Stimulated activated CD4-positive, alpha-beta T cell treated with anti-CD3 and anti-CD28 coated beads, Interleukin-2, amount 100 ng/mL, for 48 hours (primary cell): ENCODE measurements at regions not wholly inside any gene's neighbourhood (a gene's known extent, or its start where the extent isn't known, plus 50 kb on each side); places are given as distances from the start of the nearest gene placed in this dataset.
"Not testable (repeated sequence)": the region's sequence is repeated elsewhere in the genome, so short reads cannot be mapped to it uniquely, and the experiment has no call there.

ENCODE experiments used
- DNase-seq, 2 donors: peaks; one replicate each; pipeline ENCODE4 v3.0.0-alpha.2; 2020

DNA sequence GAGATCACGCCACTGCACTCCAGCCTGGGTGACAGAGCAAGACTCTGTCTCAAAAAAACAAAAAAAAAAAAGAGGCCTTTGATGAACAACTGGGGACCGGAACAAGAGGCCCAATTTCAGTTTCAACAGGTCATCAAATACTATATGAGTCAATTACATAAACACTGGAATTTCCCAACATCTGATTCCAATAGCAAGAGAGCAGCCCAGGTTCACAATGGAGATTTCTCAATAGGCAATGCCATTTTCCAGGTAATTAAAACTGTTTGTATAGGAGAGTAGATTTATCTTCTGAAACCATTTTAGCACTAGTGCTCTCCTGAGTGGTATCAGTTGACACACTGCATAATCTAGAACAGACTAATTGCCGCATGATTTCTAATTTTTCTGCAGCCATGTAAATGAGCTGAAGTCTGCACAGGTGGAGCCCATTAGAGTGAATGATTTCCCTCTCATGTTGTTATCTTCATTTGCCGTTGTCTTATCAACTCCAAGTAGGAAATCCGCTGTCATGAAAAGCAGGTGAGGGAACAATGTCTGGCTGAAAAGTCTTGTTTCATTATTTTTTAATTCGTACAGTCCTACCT is 264.1 kb upstream of the MEIS1 start:
- DNase-seq, result no peak

DNA sequence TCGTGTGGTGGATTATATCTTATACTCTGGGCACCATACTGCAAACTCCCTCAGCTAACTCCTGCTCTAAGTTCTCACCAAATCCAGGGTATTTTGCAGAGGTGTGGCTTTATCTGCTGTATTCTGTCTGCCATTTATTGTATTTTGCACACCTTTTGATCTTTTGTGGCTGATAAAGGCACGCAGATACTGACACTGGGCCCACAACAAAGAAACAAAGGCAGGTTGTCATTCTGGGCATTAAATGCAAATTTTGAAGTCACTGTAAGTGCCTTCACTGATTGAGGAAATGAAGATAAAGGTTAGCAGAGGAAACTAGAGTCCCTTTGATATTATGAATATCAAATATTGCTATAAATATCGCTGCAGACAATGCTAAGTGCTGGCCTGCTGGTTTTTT is 265.8 kb upstream of the MEIS1 start:
- DNase-seq, result no peak

DNA sequence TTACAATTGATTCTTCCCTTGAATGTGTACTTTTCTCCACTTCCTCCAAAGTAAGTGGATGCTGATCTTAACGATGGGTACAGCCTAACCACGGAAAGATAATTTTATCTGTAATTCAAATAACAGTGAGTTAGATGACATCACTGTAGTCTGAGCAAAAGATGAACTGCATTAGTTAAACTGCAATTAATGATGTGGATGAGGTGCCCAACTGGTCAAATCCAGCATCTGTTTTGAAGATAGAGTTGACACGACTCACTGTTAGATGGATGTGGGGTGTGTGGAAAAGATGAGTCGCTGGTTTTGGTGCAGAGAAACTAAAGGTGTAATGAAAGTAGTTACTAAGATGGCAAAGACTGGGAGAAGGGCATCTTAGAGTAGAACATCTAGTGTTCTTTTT is 270.5 kb upstream of the MEIS1 start:
- DNase-seq, result no peak

DNA sequence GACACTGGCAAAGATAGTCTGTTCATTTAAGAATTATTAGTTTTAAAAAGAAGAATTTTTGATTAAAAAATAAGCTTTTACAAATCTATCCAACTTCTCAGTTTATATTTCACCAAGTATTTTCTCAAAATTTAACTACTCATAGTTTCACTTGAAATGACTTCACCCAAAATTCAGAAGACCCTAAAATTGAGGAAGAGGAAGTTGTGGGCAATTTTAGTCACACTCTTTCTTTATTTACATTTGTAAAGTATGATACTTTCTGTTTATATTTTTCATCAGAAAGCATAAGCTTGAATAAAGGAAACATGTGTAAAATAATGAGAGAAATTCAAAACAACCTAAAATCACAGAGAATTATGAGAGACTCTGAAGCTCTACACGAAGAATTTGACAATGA is 278.8 kb upstream of the MEIS1 start:
- no peak for DNase-seq

DNA sequence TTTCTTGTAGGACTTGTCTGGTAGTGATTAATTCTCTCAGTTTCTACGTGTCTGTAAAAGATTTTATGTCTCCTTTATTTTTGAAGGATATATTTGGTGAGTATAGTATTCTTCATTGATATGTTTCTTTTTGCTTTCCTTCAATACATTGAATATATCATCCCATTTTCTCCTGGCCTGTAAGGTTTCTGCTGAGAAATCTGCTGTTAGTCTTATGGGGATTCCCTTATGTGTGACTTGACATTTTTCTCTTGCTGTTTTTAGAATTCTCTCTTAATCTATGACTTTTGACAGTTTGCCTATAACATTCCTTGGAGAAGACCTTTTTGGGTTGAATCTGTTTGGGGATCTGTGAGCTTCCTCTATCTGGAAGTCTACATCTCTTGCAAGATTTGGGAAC is 281.0 kb upstream of the MEIS1 start:
- DNase-seq, result no peak

DNA sequence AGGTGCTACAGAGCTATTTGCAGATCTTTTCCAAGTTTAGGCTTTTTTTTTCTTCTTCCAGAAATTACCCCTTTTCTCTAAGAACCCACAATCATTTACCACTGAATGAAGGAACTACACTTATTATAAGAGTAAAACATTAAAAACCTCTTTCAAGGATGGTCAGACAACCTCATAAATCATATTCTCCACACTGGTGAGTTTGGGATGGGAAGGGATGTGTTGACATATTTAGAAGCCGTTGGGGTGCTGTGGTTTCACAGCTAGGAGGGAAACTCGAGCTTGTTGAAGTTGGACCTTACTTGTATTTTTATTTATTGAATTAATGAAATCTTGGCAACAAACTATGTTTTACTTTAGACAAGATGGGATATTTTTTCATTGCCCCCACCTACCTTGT is 289.4 kb upstream of the MEIS1 start:
- no peak for DNase-seq

DNA sequence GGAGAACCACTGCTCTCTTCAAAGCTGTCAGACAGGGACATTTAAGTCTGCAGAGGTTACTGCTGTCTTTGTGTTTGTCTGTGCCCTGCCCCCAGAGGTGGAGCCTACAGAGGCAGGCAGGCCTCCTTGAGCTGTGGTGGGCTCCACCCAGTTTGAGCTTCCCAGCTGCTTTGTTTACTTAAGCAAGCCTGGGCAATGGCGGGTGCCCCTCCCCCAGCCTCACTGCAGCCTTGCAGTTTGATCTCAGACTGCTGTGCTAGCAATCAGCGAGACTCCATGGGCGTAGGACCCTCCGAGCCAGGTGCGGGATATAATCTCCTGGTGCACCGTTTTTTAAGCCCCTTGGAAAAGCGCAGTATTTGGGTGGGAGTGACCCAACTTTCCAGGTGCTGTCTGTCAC is 290.6 kb upstream of the MEIS1 start:
- DNase-seq, result not testable (repeated sequence)

DNA sequence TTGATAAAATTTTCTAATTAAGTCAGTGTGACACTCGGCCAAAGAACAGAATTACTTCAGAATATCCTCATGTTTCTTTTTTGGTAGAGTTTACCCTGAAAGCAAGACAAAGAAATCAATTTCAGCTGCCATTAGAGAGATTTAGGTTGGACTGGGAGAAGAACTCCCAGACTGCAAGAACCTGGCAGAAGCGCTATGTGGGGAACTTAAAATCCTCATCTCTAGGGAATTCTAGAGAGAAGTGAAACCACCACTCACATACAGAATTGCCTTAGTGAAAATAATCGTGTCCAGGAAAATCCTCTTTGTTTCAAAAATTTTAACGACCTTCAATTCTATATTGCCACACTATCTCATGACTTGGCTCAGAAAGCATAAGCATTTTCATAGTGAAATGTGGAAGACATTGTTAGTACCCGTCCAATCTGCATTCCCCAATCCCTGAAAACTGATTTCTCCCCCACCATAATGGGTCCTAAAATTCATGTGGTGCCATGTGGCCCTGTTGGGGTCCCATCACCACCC is 297.3 kb upstream of the MEIS1 start:
- no peak for DNase-seq

DNA sequence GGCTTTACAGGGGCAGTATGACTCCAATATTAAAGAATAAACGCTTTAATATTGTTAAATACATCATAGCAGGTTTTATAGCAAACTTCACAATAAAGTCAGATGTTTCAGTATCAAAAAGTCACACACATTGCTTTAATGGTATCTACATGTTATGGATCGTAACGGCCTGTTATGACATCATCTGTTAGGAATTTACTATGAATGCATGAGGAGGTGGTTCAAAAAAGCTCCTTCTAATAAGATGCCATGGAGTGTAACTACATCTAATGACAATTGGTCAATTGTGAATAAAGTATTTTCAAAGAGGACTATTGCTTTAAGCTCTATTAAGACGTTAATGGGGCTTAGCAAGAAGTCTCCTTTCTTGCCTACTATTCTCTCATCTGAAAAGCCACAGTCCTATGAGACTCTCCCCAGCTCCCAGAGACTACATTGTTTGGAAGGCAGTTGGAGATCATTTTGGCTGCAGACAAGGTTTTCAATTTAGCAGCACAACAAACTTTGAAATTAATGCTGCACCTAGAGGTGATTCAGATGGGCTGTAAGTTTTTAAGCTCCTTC is 300.7 kb upstream of the MEIS1 start:
- no peak for DNase-seq

DNA sequence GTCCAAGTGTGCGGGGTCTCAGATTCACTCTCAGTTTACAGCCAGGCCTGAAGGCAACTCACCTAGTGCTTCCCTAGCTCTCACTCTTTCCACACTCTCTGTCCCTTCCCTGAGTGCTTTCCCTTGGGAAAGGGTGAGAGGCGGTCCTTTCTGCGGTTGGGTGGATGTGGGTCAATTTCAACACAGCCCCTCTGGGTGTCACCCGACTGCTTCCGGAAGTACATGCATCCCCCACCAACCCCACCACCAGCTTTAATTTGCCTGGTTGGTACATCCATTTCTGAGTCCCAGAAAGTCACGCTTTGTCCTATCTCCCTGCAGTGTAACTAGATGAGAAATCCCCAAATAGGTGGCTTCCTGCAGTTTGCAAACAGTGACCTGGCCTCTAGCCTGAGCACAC is 307.3 kb upstream of the MEIS1 start:
- DNase-seq, result no peak

DNA sequence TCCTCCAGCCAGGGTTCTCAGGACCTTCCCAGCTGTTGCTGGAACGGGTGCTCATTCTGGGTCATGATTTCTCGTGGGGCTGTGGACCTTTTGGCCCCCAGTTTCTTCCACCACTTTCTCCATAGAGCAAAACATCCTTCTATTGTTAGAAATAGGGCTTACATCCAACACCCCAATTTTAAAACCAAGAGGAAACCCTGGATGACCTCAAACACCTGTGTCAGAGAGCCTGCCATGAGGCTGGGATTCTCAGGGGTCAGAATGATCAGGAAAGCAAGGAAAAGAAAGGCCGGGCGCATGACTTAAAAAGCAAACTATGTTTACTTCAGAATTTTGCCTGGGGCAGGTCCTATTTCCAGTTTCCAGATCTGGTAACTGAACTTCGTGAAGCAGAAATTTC is 307.9 kb upstream of the MEIS1 start:
- DNase-seq, result no peak

DNA sequence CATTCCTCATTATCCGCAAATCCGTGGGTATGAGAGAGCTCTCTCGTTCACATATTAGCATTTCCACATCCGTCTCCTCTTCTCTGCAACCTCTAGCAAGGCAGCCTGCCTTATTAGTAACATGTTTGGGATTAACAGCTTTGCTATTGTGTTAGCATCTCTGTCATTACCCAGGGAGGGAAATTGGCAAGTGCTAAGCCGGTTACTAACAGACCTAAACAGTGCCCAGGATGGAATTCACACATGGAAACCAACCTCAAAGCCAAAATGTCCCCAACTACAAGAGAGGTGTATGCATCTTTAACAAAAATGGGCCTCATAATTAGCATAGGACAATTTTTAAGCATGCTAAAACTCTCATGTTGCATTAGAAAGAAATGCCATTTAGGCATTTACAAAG is 309.0 kb upstream of the MEIS1 start:
- DNase-seq, result no peak

DNA sequence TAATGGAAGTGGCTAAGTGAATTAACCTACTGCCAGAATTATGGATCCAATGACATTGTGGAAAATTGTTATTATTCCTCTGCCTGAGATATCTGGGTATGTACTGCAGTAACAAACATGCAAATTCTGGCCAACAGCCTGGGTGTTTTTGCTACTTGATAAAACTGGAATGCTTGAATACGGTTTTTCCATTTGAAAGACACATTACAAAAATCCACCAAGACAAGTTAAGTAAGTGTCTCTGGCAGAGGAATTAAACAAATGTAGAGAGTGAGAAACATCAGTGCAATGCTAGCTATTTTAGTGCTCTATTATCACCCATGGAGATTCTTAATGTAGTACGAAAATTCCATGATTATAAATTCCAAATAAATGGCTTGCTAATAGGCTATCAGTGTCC is 312.4 kb upstream of the MEIS1 start:
- DNase-seq, result no peak

DNA sequence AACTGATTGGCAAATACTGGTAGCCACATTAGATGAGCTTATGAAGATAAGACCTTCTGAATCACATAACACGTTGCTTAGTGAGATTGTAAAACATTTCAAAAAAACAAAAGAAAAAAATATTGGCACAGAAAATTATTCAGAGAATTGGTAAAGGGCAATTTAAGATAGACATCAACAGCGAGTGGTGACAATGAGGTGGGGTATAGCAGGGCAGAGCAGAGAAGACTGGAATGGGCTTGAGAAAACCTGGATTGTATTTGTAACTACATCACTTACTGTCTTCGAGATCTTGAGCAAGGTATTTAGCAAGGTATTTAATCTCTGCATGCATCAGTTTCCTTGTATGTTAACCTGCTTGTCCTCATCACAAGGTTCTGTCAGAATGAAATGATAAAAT is 313.0 kb upstream of the MEIS1 start:
- DNase-seq, result no peak

DNA sequence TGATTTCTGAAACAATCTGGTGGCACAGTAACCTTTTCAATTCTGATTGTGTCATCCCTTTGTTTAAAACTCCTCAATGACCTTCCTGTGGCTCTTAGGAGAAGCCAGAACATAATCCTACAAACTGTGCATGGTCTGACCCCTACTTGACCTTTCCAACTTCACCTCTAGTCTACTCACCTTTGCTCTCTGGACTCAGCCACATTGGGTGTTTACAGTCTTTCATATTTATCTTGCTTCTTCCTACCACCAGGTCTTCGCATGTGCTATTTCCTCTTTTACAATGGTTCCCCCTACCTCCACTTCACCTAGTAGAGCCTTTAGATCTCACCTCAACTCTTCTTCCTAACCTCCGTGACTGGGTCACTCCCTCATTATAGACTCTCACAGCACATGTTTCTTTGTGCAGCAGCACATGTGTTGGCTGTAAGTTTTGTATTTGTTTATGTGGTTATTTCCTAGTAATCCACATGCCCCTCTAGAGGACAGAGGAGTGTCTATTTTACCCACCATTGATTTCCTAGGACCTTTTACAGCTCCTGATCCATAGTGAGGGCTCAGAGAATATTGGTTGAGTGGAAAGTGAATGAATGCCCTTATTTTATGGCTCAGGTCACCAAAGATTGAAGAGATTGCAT is 320.8 kb upstream of the MEIS1 start:
- no peak for DNase-seq

DNA sequence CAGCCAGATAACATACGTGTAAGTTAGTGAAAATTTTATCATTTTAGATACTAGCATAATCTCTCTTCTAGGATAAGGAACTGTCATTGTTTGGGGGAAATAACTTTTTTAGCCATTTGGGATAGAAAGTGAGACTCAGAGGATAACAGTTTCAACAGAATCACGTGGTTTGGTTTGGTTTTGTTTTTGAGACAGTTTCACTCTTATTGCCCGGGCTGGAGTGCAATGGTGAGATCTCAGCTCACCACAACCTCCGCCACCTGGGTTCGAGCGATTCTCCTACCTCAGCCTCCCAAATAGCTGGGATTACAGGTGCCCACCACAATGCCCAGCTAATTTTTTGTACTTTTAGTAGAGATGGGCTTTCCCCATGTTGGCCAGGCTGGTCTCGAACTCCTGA is 323.2 kb upstream of the MEIS1 start:
- no peak for DNase-seq

DNA sequence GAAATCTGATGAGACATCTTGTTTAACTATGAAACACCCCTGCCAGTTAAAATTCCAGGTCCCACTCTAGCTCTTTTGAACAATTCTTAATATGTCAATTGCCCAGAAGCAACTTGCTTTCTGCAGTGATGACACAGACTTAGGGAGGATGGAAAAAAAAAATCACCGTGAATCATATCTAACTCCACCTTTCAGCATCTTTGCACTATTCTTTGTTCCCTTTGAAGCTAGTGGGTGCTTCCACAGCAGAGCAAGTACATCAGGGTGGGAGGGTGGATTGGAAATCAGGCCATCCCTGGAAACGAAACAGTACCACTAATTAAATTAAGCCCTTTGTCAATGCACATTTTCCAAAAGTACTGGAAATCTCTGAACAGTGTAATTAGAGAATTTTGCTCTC is 324.3 kb upstream of the MEIS1 start:
- no peak for DNase-seq

DNA sequence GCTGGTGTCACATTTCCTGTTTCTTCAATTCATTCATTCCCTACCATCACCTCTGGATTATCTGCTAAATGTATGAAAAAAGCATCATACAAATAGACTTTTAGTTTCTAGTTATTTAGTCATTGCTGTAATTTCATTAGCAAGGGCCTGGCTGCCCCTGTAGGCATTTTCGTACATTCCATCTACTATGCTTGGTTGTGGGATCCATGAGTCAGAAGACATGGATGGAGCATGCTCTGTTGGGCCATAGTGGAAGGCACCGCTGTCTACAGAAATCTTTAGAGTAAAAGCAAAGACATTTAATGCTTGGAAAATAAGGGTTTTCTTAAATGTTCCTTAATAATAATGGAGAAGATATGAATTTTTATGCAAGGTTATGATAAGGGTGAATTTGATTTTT is 324.8 kb upstream of the MEIS1 start:
- no peak for DNase-seq

DNA sequence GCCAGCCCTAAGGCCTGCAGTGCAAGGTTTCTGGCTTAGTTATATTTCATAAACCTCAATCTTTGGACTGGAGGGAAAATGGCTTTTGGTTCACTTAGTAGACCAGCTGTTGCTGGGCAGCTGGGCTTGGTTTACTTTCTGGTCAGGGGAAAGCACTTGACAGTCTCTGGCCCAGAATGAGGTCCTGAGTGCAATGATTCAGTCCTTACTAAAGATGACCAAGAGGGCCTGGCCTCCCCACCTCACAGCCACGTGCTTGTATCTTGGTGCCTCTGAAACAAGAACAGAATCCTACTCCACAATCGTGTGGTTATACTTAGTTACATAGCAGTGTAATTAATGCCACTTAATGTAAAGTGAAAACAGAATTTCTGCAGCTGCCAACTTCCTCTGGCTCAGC is 325.5 kb upstream of the MEIS1 start:
- no peak for DNase-seq

DNA sequence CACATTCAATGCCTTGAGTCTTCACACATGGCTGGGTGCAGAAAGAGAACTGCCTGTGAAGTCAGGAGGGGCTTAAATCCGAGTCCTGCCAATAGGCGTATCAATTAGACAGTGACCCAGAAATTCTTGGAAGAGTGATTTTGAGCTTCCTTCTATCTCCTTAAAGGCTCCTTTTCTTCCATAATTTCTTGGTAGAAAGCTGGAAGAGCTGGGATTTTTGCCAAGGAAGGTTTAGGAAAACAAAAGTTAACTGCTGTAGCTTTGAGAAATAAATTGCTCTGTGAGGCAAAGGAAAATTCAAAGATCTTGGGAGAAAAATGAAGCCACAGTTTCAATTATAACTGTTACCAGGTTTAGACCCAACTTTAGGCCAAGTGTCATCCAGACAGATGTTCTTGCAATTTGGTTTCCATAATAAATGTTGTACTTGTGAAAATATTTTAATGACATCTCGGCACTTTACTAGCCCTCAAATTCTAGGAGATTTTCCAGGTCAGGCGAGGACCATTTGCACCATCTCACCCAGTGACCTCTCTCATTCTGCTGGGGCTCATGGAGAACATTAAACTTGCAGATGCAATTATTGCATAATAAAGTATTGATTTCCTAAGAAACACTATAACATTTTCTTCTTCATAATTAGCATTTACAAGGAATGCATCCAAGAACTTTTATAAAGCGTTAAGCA is 329.7 kb upstream of the MEIS1 start:
- no peak for DNase-seq

DNA sequence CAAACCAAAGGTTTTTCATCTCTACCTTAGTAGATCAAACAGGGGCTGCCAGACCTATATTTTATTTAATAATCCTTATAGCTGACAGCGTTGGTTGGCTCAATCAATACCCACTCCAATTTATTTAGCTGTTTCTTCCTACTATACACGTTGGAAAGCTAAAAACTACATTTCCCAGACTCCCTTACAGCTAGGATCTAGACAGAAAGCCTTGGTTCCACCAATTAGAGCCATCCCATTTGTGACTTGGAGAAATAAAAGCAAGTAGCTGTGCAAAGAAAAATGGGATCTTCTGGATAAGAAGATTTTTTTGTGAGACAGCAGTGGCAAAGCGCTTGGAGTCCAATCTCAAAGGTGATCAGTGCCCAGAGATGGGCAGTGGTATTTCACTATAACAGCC is 331.3 kb upstream of the MEIS1 start:
- DNase-seq, result no peak

DNA sequence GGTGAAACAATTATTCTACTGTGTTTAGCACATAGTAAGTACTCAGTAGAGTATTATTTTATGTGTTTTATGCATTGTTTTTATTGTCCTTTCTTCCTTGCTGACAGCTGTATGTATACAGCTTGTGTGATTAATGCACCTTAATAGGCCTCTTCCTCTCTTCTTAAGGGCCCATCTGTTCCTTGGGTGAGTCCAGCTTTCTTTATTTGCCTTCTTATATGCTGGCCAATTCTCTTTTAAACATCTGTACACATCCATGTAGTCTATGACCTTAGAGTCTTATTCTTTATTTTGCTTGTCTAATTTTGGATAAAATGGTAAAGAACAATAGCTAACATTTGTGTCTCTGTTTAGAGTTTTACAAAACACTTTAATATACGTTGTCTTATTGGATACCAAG is 333.7 kb upstream of the MEIS1 start:
- DNase-seq, result no peak

DNA sequence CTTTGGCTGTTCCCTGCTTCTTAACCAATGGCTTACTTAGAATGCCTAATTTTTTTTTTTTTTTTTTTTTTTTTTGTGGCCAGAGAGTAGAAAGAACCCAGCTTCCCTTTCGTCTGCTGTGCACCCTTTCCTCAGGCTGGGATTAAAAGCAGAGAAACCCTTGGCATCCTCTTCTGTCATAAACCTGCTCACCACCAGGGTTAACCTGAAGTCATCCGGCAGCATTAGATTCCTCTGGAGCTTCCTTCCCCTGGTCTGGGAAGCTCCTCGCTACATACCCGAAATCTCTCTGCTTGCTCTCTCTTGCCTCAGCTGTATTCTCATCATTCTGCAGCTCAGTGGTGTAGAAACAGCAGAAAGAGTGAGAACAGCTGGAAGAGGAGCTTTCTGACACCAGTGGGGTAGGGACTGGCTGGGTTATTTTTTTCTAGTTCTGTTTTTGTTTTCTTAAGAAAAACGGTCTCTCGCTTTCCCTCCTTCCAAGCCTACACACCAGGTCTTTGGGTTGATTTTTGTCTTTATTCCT is 339.0 kb upstream of the MEIS1 start:
- DNase-seq, result no peak

DNA sequence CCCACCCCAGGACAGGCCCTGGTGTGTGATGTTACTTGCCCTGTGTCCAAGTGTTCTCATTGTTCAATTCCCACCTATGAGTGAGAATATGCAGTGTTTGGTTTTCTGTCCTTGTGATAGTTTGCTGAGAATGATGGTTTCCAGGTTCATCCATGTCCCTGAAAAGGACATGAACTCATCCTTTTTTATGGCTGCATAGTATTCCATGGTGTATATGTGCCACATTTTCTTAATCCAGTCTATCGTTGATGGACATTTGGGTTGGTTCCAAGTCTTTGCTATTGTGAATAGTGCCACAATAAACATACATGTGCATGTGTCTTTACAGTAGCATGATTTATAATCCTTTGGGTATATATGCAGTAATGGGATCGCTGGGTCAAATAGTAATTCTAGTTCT is 340.2 kb upstream of the MEIS1 start:
- DNase-seq, result not testable (repeated sequence)
